Retinal pigment epithelial cell (primary cell): ENCODE measurements at regions not wholly inside any gene's neighbourhood (a gene's known extent, or its start where the extent isn't known, plus 50 kb on each side); places are given as distances from the start of the nearest gene placed in this dataset.

Experiments
- DNase-seq: peaks from one replicate; pipeline ENCODE4 v3.0.0-alpha.2; 2010; ENCODE audit warnings: low read depth
- H3K4me3 ChIP-seq: 2 replicates; pipeline ENCODE4 v1.5.1; 2011; ENCODE audit warnings: mild to moderate bottlenecking, low read length, control low read depth, moderate library complexity
- CTCF ChIP-seq: conservative IDR thresholded peaks from 2 replicates; pipeline ENCODE4 v1.5.1; 2011; ENCODE audit warnings: low read depth, low read length, control low read depth, inconsistent platforms

GRCh38 chr5:20215257-20215656 is 227.3 kb upstream of the CDH18 start:
- no peak for DNase-seq
- H3K4me3 ChIP-seq = no peak overlapping the region
- no peak for TF ChIP-seq CTCF

DNA sequence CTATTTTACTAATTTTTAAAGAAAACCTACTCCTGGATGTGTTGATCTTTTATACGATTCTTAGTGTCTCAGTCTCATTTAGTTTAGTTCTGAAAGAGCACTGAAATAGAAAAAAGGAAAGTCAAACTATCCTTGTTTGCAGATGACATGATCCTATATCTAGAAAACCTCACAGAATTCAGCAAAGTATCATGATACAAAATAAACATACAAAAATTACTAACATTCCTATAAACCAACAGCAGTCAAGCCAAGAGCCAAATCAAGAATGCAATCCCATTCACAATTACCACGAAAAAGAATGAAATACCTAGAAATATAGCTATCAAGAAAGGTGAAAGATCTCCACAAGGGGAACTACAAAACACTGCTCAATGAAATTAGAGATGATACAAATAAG is 225.8 kb upstream of the CDH18 start:
- H3K4me3 ChIP-seq = no peak overlapping the region
- no peak for TF ChIP-seq CTCF
- DNase-seq = no peak

DNA sequence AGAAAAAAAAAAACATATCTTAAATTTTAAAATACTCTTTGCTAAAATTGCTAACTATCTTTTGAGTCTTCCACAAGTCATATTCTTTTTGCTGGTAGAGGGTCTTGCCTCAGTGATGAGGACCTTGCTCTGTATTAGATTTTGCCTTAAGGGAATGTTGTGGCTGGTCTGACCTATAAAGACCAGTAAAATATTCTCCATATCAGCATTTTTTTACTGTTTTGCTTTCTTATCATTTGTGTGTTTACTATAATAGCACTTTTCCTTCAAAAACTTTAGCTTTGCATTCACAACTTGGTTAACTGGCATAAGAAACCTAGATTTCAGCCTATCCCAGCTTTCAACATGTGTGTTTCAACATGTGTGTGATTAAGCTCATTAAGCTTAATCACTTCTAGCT is 224.7 kb upstream of the CDH18 start:
- TF ChIP-seq CTCF = no peak
- DNase-seq = no peak
- H3K4me3 ChIP-seq = no peak overlapping the region

DNA sequence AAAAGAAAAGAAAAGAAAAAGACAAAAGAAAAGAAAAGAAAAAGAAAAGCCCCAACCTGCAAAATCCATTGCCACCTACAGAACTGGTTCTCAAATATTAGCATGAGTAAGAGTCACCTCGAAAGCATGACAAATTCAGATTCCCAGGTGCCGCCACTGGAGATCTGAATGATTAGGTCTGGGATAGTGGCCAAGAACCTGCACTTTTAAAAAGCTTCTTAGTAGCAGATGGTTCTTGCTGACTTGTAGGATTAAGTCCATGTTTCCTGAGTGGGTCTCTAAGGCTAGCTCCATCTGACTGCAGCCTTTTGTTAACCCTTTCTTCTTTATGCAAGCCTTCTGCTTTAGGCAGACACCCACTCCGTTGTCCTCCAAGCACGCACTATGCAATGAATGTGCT is 178.5 kb upstream of the CDH18 start:
- H3K4me3 ChIP-seq = no peak overlapping the region
- no peak for TF ChIP-seq CTCF
- DNase-seq = peak; percentile 61

DNA sequence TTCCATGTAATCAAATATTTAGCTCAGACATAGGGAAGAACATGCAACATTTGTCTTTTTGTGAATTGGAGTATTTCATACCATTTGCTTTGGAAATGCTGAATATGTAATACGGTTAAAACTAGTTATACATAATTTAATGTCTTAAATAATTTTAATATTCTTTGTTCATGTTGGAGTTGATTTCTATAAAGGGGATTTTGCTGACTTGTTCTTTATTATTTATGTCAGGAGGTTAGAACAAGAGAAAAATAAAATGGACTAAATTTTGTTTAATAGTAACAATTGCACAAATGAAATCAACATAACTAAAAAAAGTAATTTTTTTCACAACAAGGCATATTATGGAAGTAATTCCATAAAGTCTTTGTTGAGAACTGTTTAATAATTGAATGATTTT is 170.0 kb upstream of the CDH18 start:
- no peak overlapping the region for H3K4me3 ChIP-seq
- TF ChIP-seq CTCF = no peak
- no peak for DNase-seq

DNA sequence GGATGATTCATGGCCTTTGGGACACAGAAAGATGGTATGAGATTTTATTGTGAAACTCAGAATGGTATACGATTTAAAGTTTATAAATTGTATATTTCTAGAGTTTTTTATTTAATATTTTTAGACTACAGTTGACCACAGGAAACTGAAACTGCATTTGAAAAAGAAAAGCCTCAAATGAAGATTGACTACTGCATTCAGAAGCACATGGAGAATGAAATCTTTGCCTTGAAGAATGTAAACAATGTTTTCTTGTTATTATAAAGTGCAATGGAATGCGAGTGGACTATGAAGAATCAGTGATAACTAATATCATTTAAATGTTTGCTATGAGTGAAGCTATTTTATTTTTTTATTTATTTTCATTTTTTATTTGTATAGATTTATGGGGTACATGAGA is 169.1 kb upstream of the CDH18 start:
- no peak for DNase-seq
- TF ChIP-seq CTCF = no peak
- H3K4me3 ChIP-seq = no peak overlapping the region

GRCh38 chr5:20145240-20145639 is 157.2 kb upstream of the CDH18 start:
- no peak for DNase-seq
- no peak for TF ChIP-seq CTCF
- H3K4me3 ChIP-seq = no peak overlapping the region
